ENCODE measurements at regions not wholly inside any gene's neighbourhood (a gene's known extent, or its start where the extent isn't known, plus 50 kb on each side); places are given as distances from the start of the nearest gene placed in this dataset.

- DNase-seq (ENCODE audit: low read depth in 4 of 4, low spot score in 3 of 4) = peak in 2 of 4 donors; percentile 44 to 48
Observed at GRCh38 chr6:47126647-47127391, 84.7 kb upstream of the ADGRF1 start.

GRCh38 chr6:47118611-47119010 is 76.5 kb upstream of the ADGRF1 start:
- no peak for DNase-seq (ENCODE audit: low read depth in 4 of 4, low spot score in 3 of 4)

GRCh38 chr6:47117314-47117713 is 75.2 kb upstream of the ADGRF1 start:
- no peak for DNase-seq (ENCODE audit: low read depth in 4 of 4, low spot score in 3 of 4)

GRCh38 chr6:47116606-47117005 is 74.5 kb upstream of the ADGRF1 start:
- DNase-seq (ENCODE audit: low read depth in 4 of 4, low spot score in 3 of 4) = no peak

- DNase-seq (ENCODE audit: low read depth in 4 of 4, low spot score in 3 of 4) = no peak
Observed at GRCh38 chr6:47116086-47116485, 74.0 kb upstream of the ADGRF1 start.

GRCh38 chr6:47114460-47114859 is 72.3 kb upstream of the ADGRF1 start:
- no peak for DNase-seq (ENCODE audit: low read depth in 4 of 4, low spot score in 3 of 4)

- no peak for DNase-seq (ENCODE audit: low read depth in 4 of 4, low spot score in 3 of 4)
Observed at GRCh38 chr6:47112317-47112716, 70.2 kb upstream of the ADGRF1 start.

GRCh38 chr6:47111685-47112084 is 69.6 kb upstream of the ADGRF1 start:
- DNase-seq (ENCODE audit: low read depth in 4 of 4, low spot score in 3 of 4) = no peak

- DNase-seq (ENCODE audit: low read depth in 4 of 4, low spot score in 3 of 4) = no peak
Observed at GRCh38 chr6:47109281-47109680, 67.1 kb upstream of the ADGRF1 start.

GRCh38 chr6:47106721-47107197 is 64.6 kb upstream of the ADGRF1 start:
- no peak for DNase-seq (ENCODE audit: low read depth in 4 of 4, low spot score in 3 of 4)

GRCh38 chr6:47106216-47106615 is 64.1 kb upstream of the ADGRF1 start:
- no peak for DNase-seq (ENCODE audit: low read depth in 4 of 4, low spot score in 3 of 4)

- DNase-seq (ENCODE audit: low read depth in 4 of 4, low spot score in 3 of 4) = no peak
Observed at GRCh38 chr6:47105469-47106178, 63.5 kb upstream of the ADGRF1 start.

GRCh38 chr6:47103931-47104330 is 61.8 kb upstream of the ADGRF1 start:
- DNase-seq (ENCODE audit: low read depth in 4 of 4, low spot score in 3 of 4) = no peak

- DNase-seq (ENCODE audit: low read depth in 4 of 4, low spot score in 3 of 4) = no peak
Observed at GRCh38 chr6:47102331-47102730, 60.2 kb upstream of the ADGRF1 start.

- DNase-seq (ENCODE audit: low read depth in 4 of 4, low spot score in 3 of 4) = no peak
Observed at GRCh38 chr6:47098570-47098993, 56.5 kb upstream of the ADGRF1 start.

GRCh38 chr6:47097092-47097945 is 55.2 kb upstream of the ADGRF1 start:
- DNase-seq (ENCODE audit: low read depth in 4 of 4, low spot score in 3 of 4) = peak in 3 of 4 donors; percentile 74 to 81 (median 74)

- no peak for DNase-seq (ENCODE audit: low read depth in 4 of 4, low spot score in 3 of 4)
Observed at GRCh38 chr6:47096211-47096895, 54.2 kb upstream of the ADGRF1 start.

GRCh38 chr6:47094241-47094925 is 52.3 kb upstream of the ADGRF1 start:
- no peak for DNase-seq (ENCODE audit: low read depth in 4 of 4, low spot score in 3 of 4)

- DNase-seq (ENCODE audit: low read depth in 4 of 4, low spot score in 3 of 4) = no peak
Observed at GRCh38 chr6:47093169-47093568, 51.0 kb upstream of the ADGRF1 start.
